Type B pancreatic cell (in vitro differentiated cells): ENCODE measurements at regions not wholly inside any gene's neighbourhood (a gene's known extent, or its start where the extent isn't known, plus 50 kb on each side); places are given as distances from the start of the nearest gene placed in this dataset.

ENCODE experiments used
- DNase-seq: peaks from one replicate; pipeline ENCODE4 v3.0.0; 2021; ENCODE audit warnings: mixed read lengths; ENCODE audit not compliant: unreplicated experiment; ENCODE audit errors: extremely low spot score
- H3K27ac Mint-ChIP-seq: 2 replicates; pipeline ENCODE4 v1.8.0; 2021; ENCODE audit warnings: mild to moderate bottlenecking, mixed read lengths
- H3K27me3 Mint-ChIP-seq: 2 replicates; pipeline ENCODE4 v1.8.0; 2021; ENCODE audit warnings: mixed read lengths
- H3K36me3 Mint-ChIP-seq: 2 replicates; pipeline ENCODE4 v1.8.0; 2021; ENCODE audit warnings: mixed read lengths
- H3K4me1 Mint-ChIP-seq: one replicate; pipeline ENCODE4 v1.8.0; 2021; ENCODE audit warnings: mixed read lengths; ENCODE audit not compliant: unreplicated experiment
- H3K4me3 Mint-ChIP-seq: 2 replicates; pipeline ENCODE4 v1.8.0; 2021; ENCODE audit warnings: mild to moderate bottlenecking, mixed read lengths
- H3K9me3 Mint-ChIP-seq: 2 replicates; pipeline ENCODE4 v1.8.0; 2021; ENCODE audit warnings: mixed read lengths
- TF ChIP-seq, protein P1 (sequence below): fragments of 200-600 bp; sonication (generic); conservative IDR thresholded peaks from 2 replicates; pipeline ENCODE4 v1.5.0; 2021; ENCODE audit warnings: antibody characterized with exemption, mild to moderate bottlenecking

DNA sequence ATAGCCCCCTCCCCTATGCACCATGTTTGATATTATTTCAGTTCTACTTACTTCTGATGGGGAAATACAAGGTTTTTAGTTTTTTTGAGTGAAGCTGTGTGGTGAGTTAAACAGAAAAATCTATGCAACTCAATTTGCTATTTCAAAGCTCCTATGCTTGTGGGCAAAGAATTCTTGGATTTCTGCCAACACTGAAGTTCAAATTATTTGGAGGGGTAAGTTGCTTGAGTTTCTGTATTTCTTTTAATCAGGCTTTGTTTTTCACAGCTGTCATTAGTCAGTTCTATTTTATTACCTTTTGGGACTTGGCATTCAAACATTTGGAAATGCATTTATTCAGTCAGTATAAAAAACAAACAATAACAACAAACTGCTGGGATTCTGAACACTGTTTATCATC lies 407.5 kb upstream of the MGAT4C start:
- peaks cover under 1% of the 10 kb centered on the region for H3K9me3 Mint-ChIP-seq
- H3K27me3 Mint-ChIP-seq, result peaks cover 2% of the 10 kb centered on the region
- H3K27ac Mint-ChIP-seq, result no peak overlapping the region
- DNase-seq, result no peak
- H3K4me1 Mint-ChIP-seq, result peaks cover 23% of the 10 kb centered on the region
- TF ChIP-seq, protein P1, sequence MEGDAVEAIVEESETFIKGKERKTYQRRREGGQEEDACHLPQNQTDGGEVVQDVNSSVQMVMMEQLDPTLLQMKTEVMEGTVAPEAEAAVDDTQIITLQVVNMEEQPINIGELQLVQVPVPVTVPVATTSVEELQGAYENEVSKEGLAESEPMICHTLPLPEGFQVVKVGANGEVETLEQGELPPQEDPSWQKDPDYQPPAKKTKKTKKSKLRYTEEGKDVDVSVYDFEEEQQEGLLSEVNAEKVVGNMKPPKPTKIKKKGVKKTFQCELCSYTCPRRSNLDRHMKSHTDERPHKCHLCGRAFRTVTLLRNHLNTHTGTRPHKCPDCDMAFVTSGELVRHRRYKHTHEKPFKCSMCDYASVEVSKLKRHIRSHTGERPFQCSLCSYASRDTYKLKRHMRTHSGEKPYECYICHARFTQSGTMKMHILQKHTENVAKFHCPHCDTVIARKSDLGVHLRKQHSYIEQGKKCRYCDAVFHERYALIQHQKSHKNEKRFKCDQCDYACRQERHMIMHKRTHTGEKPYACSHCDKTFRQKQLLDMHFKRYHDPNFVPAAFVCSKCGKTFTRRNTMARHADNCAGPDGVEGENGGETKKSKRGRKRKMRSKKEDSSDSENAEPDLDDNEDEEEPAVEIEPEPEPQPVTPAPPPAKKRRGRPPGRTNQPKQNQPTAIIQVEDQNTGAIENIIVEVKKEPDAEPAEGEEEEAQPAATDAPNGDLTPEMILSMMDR, result no peak
- H3K4me3 Mint-ChIP-seq, result no peak overlapping the region
- H3K36me3 Mint-ChIP-seq, result no peaks in the 10 kb centered on the region

DNA sequence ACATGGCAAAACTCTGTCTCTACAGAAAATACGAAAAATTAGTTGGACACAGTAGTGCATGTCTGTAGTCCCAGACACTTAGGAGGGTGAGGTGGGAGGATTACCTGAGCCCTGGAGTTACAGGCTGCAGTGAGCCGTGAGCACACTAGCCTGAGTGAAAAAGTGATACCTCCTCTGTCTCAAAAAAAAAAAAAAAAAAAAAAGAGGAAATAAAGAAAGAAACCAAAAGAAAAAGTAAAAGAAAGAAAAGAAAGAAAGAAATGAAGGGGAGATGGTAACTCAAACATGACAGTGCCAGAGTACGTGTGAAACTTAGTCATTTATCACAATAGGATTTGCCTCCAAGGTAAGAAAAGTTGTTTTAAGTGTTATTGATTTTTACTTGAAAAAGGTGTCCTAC lies 407.0 kb upstream of the MGAT4C start:
- TF ChIP-seq, protein P1, result no peak
- no peak overlapping the region for H3K4me3 Mint-ChIP-seq
- H3K27ac Mint-ChIP-seq, result no peak overlapping the region
- no peaks in the 10 kb centered on the region for H3K36me3 Mint-ChIP-seq
- H3K4me1 Mint-ChIP-seq, result peaks cover 21% of the 10 kb centered on the region
- no peaks in the 10 kb centered on the region for H3K9me3 Mint-ChIP-seq
- DNase-seq, result no peak
- peaks cover 2% of the 10 kb centered on the region for H3K27me3 Mint-ChIP-seq

DNA sequence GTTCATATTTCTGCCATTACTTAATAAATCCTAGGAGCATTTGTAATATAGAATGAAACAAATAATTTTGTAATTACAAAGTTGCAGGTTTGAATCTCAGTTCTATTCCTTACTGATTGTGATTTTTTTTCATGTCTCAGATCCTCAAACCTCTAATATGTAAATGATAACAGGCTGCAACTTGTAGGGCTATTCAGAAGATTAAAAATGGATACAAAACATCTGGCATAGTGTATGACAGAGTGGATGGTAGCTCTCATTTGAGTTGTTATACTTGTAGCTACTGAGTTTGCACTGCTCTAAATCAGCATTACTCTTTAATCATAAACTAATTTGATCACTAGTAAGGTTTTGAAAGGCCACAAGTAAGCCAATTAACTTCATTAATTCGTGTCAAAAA lies 406.3 kb upstream of the MGAT4C start:
- no peaks in the 10 kb centered on the region for H3K9me3 Mint-ChIP-seq
- H3K27ac Mint-ChIP-seq, result no peak overlapping the region
- no peaks in the 10 kb centered on the region for H3K36me3 Mint-ChIP-seq

DNA sequence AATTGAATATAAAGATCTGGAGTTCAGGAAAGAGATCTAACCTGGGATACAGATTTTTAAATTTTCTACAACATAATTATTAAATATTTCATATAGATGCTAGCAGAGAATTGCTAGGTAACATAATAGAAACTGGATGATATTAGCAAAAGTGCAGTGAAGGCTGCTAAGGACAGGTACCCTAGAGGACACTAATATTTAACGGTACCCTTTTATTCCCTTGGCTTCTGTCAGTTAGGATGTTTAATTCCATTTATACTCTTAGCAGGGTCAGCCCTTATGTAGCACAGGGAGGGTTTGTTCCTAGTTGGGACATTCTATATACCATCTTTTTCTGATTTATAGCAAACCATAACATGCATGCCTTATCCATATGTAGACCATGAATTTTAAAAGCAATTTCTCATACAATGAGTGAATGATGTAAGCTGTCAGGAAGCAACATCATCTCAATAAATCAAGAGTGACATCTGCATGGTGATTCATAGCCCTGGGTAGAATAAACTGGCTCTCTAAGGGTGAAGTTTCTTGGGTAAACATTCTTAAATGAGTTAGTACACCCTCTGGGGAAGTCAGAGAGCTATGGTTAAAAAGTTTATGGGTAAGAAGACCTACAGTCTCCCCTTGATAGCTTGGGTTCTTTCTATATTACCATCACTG lies 404.4 kb upstream of the MGAT4C start:
- Mint-ChIP-seq H3K27me3 (peaks cover 8% of the 10 kb centered on the region), H3K36me3 (no peaks in the 10 kb centered on the region), H3K4me3 (no peak overlapping the region), H3K9me3 (no peaks in the 10 kb centered on the region), H3K27ac (no peak overlapping the region), H3K4me1 (peaks cover 19% of the 10 kb centered on the region)
- TF ChIP-seq, protein P1, result no peak
- no peak for DNase-seq

More for the DNA sequence above, 406.3 kb upstream of the MGAT4C start:
- TF ChIP-seq, protein P1, result no peak
- peaks cover 19% of the 10 kb centered on the region for H3K4me1 Mint-ChIP-seq
- peaks cover 2% of the 10 kb centered on the region for H3K27me3 Mint-ChIP-seq
- no peak overlapping the region for H3K4me3 Mint-ChIP-seq
- DNase-seq, result no peak

DNA sequence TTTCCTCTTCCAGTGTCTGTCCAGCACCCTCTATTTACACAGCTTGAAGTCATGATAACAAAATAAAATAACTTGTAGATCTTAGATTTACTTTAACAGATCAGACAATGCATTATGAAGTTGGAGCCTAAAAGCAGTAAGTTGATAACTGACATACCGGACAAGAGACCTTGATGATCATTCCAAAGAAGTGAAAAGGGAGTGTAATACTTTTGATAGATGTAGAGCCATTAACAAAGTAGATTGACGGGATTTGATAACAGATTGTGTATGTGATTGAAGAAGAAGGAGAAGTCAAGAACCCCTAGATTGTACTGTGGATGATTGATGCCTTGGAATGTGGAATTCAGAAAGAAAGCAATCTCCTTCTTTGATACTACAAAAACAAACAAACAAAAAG lies 403.8 kb upstream of the MGAT4C start:
- peaks cover 8% of the 10 kb centered on the region for H3K27me3 Mint-ChIP-seq
- TF ChIP-seq, protein P1, result no peak
- no peak overlapping the region for H3K4me3 Mint-ChIP-seq
- DNase-seq, result no peak
- no peaks in the 10 kb centered on the region for H3K9me3 Mint-ChIP-seq
- peaks cover 19% of the 10 kb centered on the region for H3K4me1 Mint-ChIP-seq
- H3K36me3 Mint-ChIP-seq, result no peaks in the 10 kb centered on the region
- H3K27ac Mint-ChIP-seq, result no peak overlapping the region
